NCI-H2171 treated with DMSO at 0.1 percent for 48 hours (cell line): ENCODE measurements at regions not wholly inside any gene's neighbourhood (a gene's known extent, or its start where the extent isn't known, plus 50 kb on each side); places are given as distances from the start of the nearest gene placed in this dataset.

ENCODE experiments used
- DNase-seq: peaks from one replicate; lab custom pipeline; 2025; lab: John Stamatoyannopoulos, UW

- no peak for DNase-seq
These were observed 56.9 kb upstream of the ACVR1C start for GRCh38 chr2:157685572-157685971.

- peak; percentile 92 for DNase-seq
These were observed 56.3 kb upstream of the ACVR1C start for GRCh38 chr2:157684940-157685466.
